GM18858 (cell line): ENCODE measurements at regions not wholly inside any gene's neighbourhood (a gene's known extent, or its start where the extent isn't known, plus 50 kb on each side); places are given as distances from the start of the nearest gene placed in this dataset.
"Not testable (repeated sequence)": the region's sequence is repeated elsewhere in the genome, so short reads cannot be mapped to it uniquely, and the experiment has no call there.

Experiments used
- ATAC-seq: cut with Tn5 transposase; IDR thresholded peaks from one replicate; pipeline ENCODE4 v1.9.1; 2021; ENCODE audit not compliant: unreplicated experiment

DNA sequence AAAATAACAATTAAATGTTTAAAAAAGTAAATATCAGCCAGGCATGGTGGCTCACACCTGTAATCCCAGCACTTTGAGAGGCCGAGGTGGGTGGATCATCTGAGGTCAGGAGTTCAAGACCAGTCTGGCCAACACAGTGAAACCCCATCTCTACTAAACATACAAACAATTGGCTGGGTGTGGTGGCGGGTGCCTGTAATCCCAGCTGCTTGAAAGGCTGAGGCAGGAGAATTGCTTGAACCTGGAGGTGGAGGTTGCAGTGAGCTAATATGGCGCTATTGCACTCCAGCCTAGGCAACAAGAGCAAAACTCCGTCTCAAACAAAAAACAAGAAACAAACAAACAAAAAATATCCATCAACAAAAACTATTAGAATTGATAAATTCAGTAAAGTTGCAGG is 77.5 kb downstream of the SNX5 start:
- not testable (repeated sequence) for ATAC-seq

DNA sequence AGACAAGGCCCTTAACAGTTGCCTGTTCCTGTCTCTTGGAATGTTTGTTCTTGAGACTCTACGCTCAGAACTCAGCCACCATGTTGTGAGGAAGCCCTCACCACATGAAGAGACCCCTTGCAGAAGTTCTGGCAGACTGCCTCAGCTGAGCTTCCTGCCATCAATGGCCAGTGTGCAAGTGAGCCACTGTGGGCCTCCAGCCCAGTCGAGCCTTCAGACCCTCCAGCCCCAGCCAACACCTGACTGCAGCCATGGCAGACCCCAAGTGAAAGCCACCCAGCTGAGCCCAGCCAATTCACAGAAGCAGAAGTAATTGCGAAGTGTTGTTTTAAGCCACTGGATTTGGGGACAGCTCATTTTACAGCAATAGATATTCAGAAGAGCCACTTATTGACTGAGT is 78.3 kb downstream of the SNX5 start:
- no peak for ATAC-seq

DNA sequence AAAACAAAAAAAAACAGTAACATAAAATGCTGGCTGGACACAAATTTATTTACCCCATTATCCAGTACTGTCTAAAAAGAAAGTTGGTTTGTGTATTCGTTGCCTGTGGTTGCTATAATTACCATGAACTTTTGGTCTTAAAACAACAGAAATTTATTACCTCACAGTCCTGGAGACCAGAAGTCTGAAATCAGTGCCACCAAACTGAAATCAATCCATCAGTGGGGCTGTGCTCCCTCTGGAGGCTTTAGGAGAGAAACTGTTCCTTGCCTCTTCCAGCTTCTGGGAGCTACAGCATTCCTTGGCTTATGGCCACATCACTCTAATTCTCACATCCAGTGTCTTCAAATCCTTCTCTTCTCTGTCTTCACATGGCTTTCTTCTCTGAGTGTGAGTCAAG is 79.4 kb downstream of the SNX5 start:
- ATAC-seq, result no peak

DNA sequence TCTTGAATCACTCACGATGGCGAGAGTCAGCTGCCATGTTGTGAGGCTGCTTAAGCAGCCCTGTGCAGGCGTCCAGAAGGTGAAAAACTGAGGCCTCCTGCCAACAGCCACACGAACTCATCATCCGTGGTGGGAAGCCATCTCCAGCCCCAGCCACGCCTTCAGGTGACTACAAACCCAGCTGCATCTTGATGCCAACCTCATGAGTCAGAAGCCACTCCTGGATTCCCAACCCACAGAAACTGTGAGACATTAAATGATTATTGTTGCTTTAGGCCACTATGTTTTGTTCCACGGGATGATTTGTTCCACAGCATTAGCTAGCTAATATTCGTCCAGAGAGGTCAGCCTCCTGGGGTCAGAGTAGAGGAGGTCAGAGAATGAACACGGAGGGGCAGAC is 80.5 kb downstream of the SNX5 start:
- no peak for ATAC-seq

DNA sequence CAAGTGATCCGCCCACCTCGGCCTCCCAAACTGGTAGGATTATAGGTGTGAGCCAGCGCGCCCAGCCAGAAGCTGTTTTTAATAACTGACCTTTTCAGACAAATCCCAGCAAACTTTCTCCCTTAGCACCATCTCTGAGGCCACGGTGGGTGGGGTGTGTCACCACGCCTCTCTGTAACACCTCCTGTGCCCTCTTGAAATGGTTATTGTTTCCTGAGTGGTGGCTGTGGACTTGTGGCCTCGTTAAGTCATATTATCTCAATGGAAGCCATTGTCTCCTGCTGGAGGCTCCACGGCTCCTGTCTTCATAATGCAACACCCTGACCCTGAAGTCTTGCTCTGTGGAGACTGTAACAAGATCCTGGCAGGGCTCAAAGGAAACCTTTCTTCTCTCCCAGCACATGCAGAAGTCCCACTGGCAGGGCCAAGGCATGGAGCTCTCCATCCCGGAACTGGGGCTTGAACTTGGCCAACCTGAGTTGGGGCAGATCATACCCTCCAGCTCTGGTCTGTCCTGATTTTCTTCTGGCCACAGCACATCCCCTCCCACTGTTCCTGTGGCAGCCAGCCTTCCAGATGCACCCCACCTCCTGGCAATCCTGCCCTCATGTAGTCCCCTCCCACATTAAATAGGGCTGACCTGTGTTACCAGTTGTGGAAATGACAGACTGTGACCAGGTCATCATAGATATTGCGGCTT is 81.1 kb downstream of the SNX5 start:
- no peak for ATAC-seq

DNA sequence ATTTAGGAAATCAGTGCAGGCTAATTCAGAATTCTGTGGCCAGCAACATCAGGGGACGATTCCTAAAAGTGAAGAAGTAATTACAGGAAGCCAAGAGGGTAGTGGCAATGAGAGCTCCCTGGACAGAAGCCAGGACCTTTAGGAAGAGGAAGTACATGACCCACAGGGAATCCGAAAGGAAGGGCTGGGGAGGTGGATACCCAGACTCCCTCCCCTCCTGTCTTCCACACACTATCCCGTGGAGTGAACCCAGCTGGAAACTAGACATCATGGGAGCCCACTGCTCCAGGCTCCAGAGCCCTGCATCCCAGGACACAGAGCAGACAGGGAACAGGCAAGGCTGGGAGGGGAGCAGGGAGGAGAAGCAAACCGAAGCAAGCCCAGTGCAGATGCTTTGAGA is 83.0 kb downstream of the SNX5 start:
- no peak for ATAC-seq

DNA sequence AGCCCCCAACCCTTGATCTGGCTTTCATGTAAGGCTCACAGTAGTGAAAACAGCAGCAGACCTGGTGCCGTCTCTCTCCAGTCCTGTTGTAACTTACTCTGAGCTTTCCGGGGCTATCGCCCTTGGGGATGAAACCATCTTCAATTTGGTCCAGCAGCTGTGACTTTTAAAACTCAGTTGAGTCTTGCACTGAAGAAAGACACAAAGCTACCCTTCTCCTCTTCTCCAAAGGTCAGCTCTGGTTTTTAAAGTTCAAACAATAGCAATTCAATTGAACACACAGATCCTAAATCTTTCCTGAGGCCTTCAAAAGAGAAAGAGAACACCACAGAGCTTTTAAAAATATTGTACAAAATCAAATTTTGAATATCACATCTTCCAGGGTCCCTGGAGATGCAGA is 83.5 kb downstream of the SNX5 start:
- no peak for ATAC-seq

DNA sequence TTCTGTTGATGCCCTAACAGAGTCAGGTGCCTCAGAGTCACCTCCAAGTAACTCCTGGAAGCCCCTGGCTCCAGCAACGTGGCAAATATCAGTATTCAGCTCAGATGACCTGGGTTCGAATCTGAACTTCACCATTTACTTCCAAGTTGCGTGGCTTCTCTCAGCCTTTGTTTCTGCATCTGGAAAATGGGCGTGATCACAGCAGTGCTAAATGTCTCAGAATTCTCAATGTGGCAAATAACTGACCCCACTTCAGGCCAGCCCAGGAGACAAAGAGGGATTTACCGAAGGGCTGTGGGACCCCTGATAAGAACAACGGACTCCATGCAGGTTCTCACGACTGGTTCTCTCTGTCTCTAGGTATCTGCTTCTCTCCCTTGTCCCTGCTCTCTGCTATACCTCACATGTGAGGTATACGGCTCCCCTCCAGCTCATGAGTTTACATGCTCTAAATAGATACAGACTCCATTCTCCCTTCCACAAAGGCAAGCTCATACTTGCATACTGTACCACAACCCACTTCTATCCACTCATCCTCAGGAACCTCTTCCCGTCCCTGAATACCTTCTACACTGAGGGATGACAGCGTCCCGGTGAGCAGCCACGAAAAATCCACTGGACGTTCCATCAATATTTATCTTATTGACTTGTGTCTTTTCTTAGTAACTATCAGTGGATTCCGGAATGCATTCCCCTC is 84.1 kb downstream of the SNX5 start:
- ATAC-seq, result no peak

DNA sequence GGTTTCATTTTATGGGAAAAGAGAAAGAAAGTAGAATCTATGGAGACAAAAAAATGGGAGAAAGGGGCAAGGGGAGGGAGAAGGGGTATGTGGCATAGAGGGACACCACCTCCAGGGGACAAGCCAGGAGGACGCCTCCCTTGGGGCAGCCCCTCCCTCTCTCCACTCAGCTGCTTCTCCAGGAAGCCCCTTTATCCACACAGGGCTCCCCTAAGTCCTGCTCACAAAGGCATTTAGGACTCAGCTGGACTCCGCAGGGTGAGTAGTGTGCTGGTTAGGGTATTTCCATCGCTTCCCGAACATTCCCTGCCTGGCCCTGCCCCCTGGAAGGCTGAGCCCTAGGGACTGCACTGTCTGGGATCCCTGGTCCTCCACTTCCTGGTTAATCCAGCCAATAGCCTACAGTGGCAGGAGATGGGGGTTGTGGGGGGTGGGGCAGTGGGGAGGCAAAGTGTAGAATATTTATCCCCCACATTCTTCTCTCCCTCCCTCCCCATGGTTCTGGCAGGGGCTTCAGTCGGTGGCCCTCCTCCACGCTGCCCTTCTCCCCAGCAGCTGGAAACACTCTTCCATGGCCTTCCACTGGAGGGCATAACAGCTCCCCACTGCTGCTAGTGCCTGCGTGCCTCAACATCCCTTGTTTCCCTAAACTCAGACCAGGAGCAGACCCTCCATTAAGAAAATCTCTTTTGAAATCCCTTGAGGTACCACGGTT is 84.8 kb downstream of the SNX5 start:
- no peak for ATAC-seq

DNA sequence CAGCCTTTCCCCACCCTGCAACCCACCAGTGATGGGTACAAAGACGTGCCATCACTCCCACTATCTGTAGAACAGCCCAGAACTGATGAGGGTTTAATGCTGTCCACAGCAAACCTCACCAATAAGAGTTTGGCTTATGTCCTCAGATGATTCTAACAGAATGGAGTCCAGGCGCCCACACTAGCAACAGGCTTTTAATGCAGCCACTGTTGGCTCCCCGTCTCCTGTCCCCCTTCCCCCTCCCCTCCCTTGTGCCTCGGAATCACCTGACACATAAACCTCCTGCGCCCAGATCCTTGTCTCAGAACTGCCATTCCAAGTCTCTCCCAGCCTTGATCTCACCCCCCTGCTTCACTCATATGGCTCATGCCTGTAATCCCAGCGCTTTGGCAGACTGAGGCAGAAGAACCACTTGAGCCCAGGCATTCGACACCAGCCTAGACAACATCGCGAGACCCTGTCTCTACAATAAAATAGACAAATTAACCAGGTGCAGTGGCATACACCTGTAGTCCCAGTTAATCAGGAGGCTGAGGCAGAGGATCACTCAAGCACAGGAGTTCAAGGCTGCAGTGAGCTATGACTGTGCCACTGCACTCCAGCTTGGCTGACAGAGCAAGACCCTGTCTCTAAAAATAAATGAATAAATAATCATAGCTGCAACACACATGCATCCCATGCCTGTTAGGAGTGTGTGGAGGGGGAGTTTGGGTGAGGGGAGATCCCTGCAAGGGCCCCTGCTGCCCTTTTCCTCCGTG is 85.6 kb downstream of the SNX5 start:
- no peak for ATAC-seq

DNA sequence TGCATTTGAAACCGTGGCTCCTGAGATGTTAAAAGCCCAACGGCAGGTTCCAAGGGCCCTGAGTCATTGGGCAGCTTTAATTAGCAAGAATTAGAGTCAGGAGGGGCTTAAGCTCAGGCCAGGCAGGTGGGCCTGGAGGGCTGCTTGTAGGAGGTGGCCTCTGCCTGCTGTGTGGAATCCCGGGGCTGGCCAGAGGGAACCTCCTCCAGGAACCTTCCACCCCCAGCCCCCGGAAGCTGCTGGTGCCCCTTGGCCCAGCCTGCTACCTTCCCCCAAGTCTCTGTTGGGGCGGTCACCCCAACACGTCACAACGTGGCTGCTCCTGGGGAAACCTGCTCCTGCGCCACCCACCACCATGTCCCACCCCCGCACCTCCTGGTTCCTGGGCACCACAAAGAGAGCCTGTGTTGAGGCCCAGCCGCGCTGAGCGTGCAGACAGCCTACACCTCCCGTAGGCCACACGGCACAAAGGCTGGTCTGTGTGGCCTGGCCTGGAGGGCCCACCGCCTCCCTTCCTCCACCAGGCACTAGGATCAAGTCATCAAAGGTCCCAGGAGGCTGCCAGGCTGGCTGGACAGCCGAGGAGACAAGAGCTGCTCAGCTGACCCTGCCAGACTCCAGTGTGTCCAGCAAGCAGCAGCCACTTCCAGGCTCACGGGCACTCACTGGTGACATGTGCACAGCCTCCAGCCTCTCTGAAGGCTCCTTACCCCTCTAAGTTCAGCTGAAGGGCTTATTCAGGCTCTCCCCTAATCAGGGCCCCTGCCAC is 86.3 kb downstream of the SNX5 start:
- no peak for ATAC-seq

DNA sequence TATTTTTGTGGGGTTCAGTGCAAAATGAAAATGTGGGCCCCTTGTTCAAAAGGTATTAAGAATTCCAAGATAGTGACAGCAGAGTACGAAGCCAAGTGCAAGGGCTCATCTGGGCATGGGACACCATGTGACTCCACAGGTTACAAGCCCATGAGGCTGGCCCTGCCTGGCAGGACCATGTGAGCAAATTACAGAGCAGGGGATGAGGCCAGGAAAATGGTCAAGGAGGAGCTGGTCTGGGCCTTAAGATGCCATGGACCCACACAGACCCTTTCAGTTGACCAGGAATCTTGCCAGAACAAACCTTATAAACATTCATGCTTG is 86.9 kb downstream of the SNX5 start:
- no peak for ATAC-seq

DNA sequence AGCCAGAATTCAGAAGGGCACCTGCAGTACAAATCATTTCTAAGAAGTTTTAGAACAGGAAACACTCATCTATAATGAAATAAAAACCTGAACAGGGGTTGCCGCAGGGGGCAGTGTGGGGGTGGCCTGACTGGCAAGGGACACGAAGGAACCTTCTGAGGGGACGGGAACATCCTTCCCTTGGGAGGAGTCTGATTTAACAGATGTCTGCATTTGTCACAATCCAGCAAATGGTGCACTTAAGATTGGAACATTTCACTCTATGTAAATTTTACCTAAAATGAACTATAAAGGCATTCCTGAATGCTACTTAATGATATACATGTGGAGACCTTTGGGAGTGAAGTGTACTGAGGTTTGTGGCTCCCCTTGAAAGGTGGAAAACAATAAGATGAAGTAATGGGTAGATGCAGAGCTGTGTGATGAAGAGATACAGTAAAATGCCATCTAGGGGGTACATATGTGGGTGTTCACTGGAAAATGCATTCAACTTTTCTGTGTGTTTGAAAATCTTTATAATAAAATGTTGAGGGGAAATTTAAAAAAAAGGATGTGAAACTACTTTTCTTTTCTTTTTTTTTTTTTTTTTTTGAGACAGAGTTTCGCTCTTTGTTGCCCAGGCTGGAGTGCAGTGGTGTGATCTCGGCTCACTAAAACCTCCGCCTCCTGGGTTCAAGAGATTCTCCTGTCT is 89.5 kb downstream of the SNX5 start:
- ATAC-seq, result no peak

DNA sequence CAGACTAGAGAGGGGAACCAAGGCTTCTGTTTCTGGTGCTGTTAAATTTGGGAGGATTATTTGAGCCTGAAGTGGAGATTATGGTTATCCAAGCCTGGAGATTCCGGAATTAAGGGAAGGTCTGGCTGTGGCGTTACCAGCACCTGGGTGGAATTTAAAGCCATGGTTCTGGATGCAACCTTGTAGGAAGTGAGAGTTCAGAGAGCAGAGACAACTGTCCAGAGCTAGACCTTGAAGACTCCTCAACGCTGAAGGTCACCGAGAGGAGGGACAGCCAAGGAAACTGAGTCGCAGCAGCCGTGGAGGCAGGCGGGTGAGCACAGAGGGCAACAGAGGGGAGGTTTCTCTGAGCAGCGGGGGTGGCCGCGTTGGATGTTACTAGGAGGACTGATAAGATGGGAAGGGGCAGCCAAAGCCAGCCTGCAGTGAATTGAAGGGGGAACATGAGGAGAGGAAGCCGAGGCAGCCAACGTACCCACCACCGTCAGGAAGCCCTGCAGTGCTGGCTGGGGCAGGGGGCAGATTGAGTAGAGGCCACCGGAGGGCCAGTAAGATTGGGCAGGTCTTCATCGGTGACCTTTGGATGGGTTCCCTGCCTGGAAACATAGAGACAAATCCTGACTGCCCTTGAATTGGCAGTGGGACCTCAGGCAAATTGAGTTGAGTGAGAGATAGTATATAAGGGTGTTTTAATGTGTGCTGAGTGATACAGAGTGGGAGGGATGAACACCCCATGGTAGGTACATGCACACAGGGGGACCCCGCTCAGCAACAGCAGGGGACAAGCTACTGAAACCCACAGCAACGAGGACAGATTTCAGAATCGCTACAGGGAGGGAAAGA is 90.3 kb downstream of the SNX5 start:
- ATAC-seq, result no peak

DNA sequence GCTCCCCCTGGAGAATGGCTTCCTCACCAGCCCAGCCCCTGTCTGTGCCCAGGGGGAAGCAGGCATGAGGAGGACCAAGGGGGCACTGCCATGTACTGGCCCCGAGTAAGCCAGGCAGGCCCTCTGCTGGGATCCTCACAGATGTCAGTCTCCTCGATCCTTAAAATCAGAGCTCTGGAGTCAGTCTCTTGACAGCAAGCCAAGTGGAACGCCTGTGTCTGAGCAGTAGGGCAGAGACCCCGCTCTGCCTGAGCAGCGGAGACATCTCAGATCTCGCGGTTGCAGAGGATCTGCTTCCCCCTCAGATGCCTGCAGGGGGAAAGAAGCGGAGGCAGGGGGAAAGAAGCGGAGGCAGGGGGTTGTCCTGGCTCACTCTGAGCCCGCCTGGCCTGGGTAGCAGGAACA is 92.6 kb downstream of the SNX5 start:
- no peak for ATAC-seq

DNA sequence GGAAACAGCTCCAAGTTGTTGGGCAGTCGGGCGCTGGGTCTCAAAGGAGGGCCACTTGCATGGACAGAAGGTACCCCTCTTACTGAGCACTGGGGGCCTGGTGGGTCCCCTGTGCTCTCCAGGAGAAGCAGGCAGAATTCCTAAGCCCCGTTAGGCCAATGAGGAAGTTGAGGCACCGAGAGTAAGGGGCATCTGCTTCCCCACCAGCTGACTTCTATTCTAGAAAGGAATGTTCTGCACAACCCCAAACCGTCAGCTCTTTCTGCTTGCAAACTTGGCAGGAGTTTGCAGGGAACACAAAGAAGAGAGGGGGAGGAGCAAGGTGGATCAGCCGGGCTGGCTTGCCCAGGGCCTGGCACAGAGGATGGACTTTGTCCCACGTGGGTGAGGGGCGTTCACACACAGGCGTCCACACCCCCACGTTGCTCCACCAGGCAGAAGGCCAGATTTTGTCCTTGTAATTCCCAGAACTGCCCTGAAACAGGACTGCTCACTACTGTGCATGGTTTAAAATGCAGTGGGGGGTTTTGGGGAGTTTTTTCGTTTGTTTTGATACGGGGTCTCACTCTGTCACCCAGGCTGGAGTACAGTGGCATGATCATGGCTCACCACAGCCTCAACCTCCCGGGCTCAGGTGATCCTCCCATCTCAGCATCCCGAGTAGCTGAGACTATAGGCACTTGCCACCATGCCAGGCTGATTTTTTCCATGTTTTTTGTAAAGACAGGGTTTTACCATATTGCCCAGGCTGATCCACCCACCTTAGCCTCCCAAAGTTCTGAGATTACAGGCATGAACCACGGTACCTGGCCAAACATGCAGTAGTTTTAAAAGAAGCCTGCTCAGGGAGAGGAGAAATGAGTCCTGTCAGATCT is 93.3 kb downstream of the SNX5 start:
- ATAC-seq, result no peak

DNA sequence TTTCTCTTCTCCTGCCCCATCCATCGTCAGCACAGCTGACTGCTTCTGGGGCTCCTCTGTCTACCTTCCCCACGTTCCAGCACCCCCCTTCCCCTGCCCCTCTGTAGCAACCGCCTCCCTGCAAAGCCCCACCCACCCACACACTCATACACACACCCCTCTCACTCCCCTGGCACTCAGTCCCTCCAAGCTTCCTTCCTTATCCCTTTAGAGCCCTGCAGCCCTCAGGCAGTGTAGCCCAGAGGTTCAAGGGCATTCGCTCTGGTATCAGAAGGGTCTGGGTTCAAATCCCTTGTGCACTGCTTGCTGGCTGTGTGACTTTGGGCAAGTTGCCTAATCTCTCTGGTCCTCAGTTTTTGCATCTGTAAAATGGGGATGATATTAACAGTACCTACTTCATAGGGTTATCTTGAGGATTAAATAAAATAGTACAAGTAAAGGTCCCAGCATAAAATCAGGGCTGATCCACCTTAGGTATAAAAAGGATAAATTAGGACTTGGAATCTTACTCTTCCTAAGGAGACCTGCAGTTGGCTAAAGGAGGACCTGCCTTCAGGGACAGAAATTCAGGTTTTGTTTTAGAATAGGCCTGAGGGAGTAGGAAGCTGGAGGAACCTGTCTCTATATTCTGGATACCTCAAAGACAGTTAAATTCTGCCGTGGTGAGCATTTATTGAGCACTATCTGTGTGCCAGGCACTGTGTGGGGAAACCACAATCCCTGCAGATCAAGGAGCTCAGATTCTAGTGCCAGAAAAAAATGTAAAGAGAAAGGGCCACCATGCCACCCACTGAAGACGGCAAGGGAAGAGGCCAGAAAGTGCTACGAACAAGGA is 94.1 kb downstream of the SNX5 start:
- ATAC-seq, result no peak
